SIG-M5 treated with dmso at 0.1 percent for 504 hours (cell line): ENCODE measurements at regions not wholly inside any gene's neighbourhood (a gene's known extent, or its start where the extent isn't known, plus 50 kb on each side); places are given as distances from the start of the nearest gene placed in this dataset.
"Not testable (repeated sequence)": the region's sequence is repeated elsewhere in the genome, so short reads cannot be mapped to it uniquely, and the experiment has no call there.

Experiments used
- DNase-seq: peaks from one replicate; lab custom pipeline; 2025; ENCODE audit not compliant: unreplicated experiment; lab: John Stamatoyannopoulos, UW

GRCh38 chr15:31584195-31584594 is 257.6 kb downstream of the KLF13 start:
- DNase-seq: no peak

GRCh38 chr15:31585240-31585639 is 258.6 kb downstream of the KLF13 start:
- DNase-seq: no peak

- no peak for DNase-seq
Measured at GRCh38 chr15:31586841-31587240, 260.2 kb downstream of the KLF13 start.

- DNase-seq: no peak
Measured at GRCh38 chr15:31587583-31587982, 260.9 kb downstream of the KLF13 start.

- no peak for DNase-seq
Measured at GRCh38 chr15:31590609-31591008, 264.0 kb downstream of the KLF13 start.

GRCh38 chr15:31591908-31592307 is 265.3 kb downstream of the KLF13 start:
- DNase-seq: no peak

- no peak for DNase-seq
Measured at GRCh38 chr15:31597466-31597865, 270.8 kb downstream of the KLF13 start.

- DNase-seq: no peak
Measured at GRCh38 chr15:31598620-31599019, 272.0 kb downstream of the KLF13 start.

- no peak for DNase-seq
Measured at GRCh38 chr15:31605467-31605931, 278.9 kb downstream of the KLF13 start.

- DNase-seq: no peak
Measured at GRCh38 chr15:31606194-31606669, 279.6 kb downstream of the KLF13 start.

GRCh38 chr15:31606931-31607497 is 280.4 kb downstream of the KLF13 start:
- no peak for DNase-seq

- no peak for DNase-seq
Measured at GRCh38 chr15:31607656-31608055, 281.0 kb downstream of the KLF13 start.

GRCh38 chr15:31609258-31609681 is 282.6 kb downstream of the KLF13 start:
- DNase-seq: no peak

GRCh38 chr15:31609906-31610305 is 283.3 kb downstream of the KLF13 start:
- no peak for DNase-seq

GRCh38 chr15:31615643-31616415 is 289.2 kb downstream of the KLF13 start:
- no peak for DNase-seq

- not testable (repeated sequence) for DNase-seq
Measured at GRCh38 chr15:31623297-31623696, 296.7 kb downstream of the KLF13 start.

- not testable (repeated sequence) for DNase-seq
Measured at GRCh38 chr15:31624115-31624514, 297.5 kb downstream of the KLF13 start.

- not testable (repeated sequence) for DNase-seq
Measured at GRCh38 chr15:31635715-31636114, 309.1 kb downstream of the KLF13 start.

- DNase-seq: not testable (repeated sequence)
Measured at GRCh38 chr15:31636911-31637310, 310.3 kb downstream of the KLF13 start.

GRCh38 chr15:31643955-31644354 is 317.3 kb downstream of the KLF13 start:
- DNase-seq: not testable (repeated sequence)

GRCh38 chr15:31644761-31645160 is 318.1 kb downstream of the KLF13 start:
- DNase-seq: not testable (repeated sequence)

GRCh38 chr15:31647337-31647826 is 320.7 kb downstream of the KLF13 start:
- DNase-seq: peak; percentile 29
